ENCODE measurements at regions not wholly inside any gene's neighbourhood (a gene's known extent, or its start where the extent isn't known, plus 50 kb on each side); places are given as distances from the start of the nearest gene placed in this dataset.

GRCh38 chr1:30275926-30276764, 447.2 kb downstream of the MATN1 start:
- TF ChIP-seq POLR2A (IDR thresholded peaks at IDR 0.05; ENCODE audit: low read depth, low read length), result no peak
- no peak for TF ChIP-seq PAX5 (IDR thresholded peaks at IDR 0.05; ENCODE audit: insufficient read depth, low read length, severe bottlenecking)
- no peak for TF ChIP-seq POLR2AphosphoS5 (IDR thresholded peaks at IDR 0.05; ENCODE audit: low read depth, low read length)
- no peak for TF ChIP-seq TAF1 (IDR thresholded peaks at IDR 0.05; ENCODE audit: low read depth, low read length)
- TF ChIP-seq POU2F2 (IDR thresholded peaks at IDR 0.05; ENCODE audit: low read depth, low read length), result no peak
- TF ChIP-seq SPI1 (IDR thresholded peaks at IDR 0.05; ENCODE audit: low read depth, low read length), result no peak
